GM12878 (cell line): ENCODE measurements at regions not wholly inside any gene's neighbourhood (a gene's known extent, or its start where the extent isn't known, plus 50 kb on each side); places are given as distances from the start of the nearest gene placed in this dataset.

ENCODE experiments used
- ATAC-seq: fragments of 200-7000 bp; cut with Tn5 transposase; 3 replicates; pipeline ENCODE4 v1.9.1; 2020; ENCODE audit warnings: mild to moderate bottlenecking, moderate library complexity
- BruUV-seq: library from RNA; stranded (reverse); fragments of 400-500 nt; replicated peaks from 2 replicates; lab custom pipeline; 2021; lab: Mats Ljungman, UMichigan
- CTCF ChIA-PET: fragments of 300-600 bp; sonication (Branson Sonifier 250); formaldehyde crosslinking; extraction: SDS; loops from one replicate; lab custom pipeline; 2021; ENCODE audit warnings: inconsistent platforms; lab: Yijun Ruan, JAX
- POLR2A ChIA-PET: fragments of 350-600 bp; formaldehyde crosslinking; extraction: SDS; loops from one replicate; lab custom pipeline; 2021; ENCODE audit warnings: inconsistent platforms; lab: Charles Lee
- RAD21 ChIA-PET: fragments of 300-600 bp; sonication (Branson Sonifier 250); formaldehyde crosslinking; loops from one replicate; lab custom pipeline; 2023; ENCODE audit warnings: antibody characterized with exemption; ENCODE audit not compliant: unreplicated experiment; lab: Charles Lee
- SMC1A ChIA-PET: fragments of 300-600 bp; sonication (Branson Sonifier 250); formaldehyde crosslinking; loops from one replicate; lab custom pipeline; 2023; ENCODE audit not compliant: unreplicated experiment, uncharacterized antibody; lab: Charles Lee
- DNase-seq: peaks from one replicate; pipeline ENCODE4 v3.0.0-alpha.2; 2011; ENCODE audit warnings: low read depth, low spot score
- FAIRE-seq: peaks from 3 replicates; lab custom pipeline; 2011; peaks lifted over from hg19 to GRCh38; lab: Jason Lieb, UNC
- H2AFZ ChIP-seq: 2 replicates; pipeline ENCODE4 v1.6.0; 2011; ENCODE audit warnings: low read depth, low read length, control low read depth; ENCODE audit not compliant: control insufficient read depth
- H3K27ac ChIP-seq: 2 replicates; pipeline ENCODE4 v1.5.1; 2011; ENCODE audit warnings: control low read depth; ENCODE audit not compliant: control insufficient read depth, insufficient read depth
- H3K27me3 ChIP-seq, 2 experiments: replicated peaks in 1 of 2; 2 replicates each; pipeline versions ENCODE4 v1.6.0 to v1.6.1; 2011; ENCODE audit warnings: low read length in 1 of 2; ENCODE audit not compliant: control insufficient read depth in 2 of 2, insufficient read depth in 2 of 2
- H3K36me3 ChIP-seq, 2 experiments: 2 replicates each; pipeline ENCODE4 v1.5.1; 2011; ENCODE audit warnings: low read length in 1 of 2; ENCODE audit not compliant: control insufficient read depth in 2 of 2, insufficient read depth in 2 of 2
- H3K4me1 ChIP-seq: 2 replicates; pipeline ENCODE4 v1.6.1; 2011; ENCODE audit warnings: mild to moderate bottlenecking, low read length, moderate library complexity, mixed read lengths; ENCODE audit not compliant: control insufficient read depth, insufficient read depth
- H3K4me2 ChIP-seq: 2 replicates; pipeline ENCODE4 v1.6.0; 2011; ENCODE audit warnings: control low read depth; ENCODE audit not compliant: control insufficient read depth, insufficient read depth
- H3K4me3 ChIP-seq: fragments of 200-600 bp; sonication (generic); 2 replicates; pipeline ENCODE4 v1.5.1; 2016
- H3K79me2 ChIP-seq: 2 replicates; pipeline ENCODE4 v1.6.0; 2011; ENCODE audit warnings: low read length; ENCODE audit not compliant: control insufficient read depth, insufficient read depth
- H3K9ac ChIP-seq: 2 replicates; pipeline ENCODE4 v1.8.0; 2011; ENCODE audit warnings: low read length, control low read depth, mixed read lengths; ENCODE audit not compliant: control insufficient read depth, insufficient read depth
- H3K9me3 ChIP-seq: replicated peaks from 3 replicates; pipeline ENCODE4 v1.5.1; 2011; ENCODE audit warnings: mild to moderate bottlenecking, low read length; ENCODE audit not compliant: control insufficient read depth, insufficient read depth
- H4K20me1 ChIP-seq: 2 replicates; pipeline ENCODE4 v1.6.0; 2011; ENCODE audit not compliant: control insufficient read depth, insufficient read depth
- ATF7 ChIP-seq: fragments of 450-650 bp; IDR thresholded peaks from 2 replicates; pipeline ENCODE4 v1.6.1; 2016; ENCODE audit warnings: low read depth, mild to moderate bottlenecking
- BACH1 ChIP-seq: fragments of 450-650 bp; IDR thresholded peaks from 2 replicates; pipeline ENCODE4 v1.6.1; 2017; ENCODE audit warnings: mild to moderate bottlenecking, borderline replicate concordance
- CBX5 ChIP-seq: sonication (generic); IDR thresholded peaks from 2 replicates; pipeline ENCODE4 v1.6.1; 2016; ENCODE audit warnings: low read depth, moderate library complexity, mild to moderate bottlenecking, inconsistent platforms
- CREB1 ChIP-seq: IDR thresholded peaks from 2 replicates; pipeline ENCODE4 v1.6.1; 2012; ENCODE audit warnings: low read depth, mild to moderate bottlenecking, inconsistent platforms
- ESRRA ChIP-seq: IDR thresholded peaks from 2 replicates; pipeline ENCODE4 v1.6.1; 2012; ENCODE audit warnings: mild to moderate bottlenecking, low read length, improper control_type of control experiment
- FOXK2 ChIP-seq: fragments of 450-650 bp; IDR thresholded peaks from 2 replicates; pipeline ENCODE4 v1.6.1; 2017; ENCODE audit warnings: mild to moderate bottlenecking, moderate library complexity
- HDGF ChIP-seq: fragments of 450-650 bp; IDR thresholded peaks from 2 replicates; pipeline ENCODE4 v1.6.1; 2016; ENCODE audit warnings: antibody characterized with exemption
- IKZF2 ChIP-seq, 2 experiments: fragments of 450-650 bp; IDR thresholded peaks; 2 replicates each; pipeline ENCODE4 v1.6.1; 2017; ENCODE audit warnings: mild to moderate bottlenecking in 2 of 2, moderate library complexity in 2 of 2
- KLF5 ChIP-seq: fragments of 450-650 bp; IDR thresholded peaks from 2 replicates; pipeline ENCODE4 v1.6.1; 2014; ENCODE audit warnings: mild to moderate bottlenecking; ENCODE audit not compliant: partially characterized antibody
- MEF2A ChIP-seq: IDR thresholded peaks from 2 replicates; pipeline ENCODE4 v1.6.1; 2011; ENCODE audit warnings: low read depth, mild to moderate bottlenecking, low read length, moderate library complexity; ENCODE audit not compliant: insufficient read depth
- POU2F2 ChIP-seq: IDR thresholded peaks from 3 replicates; pipeline ENCODE4 v1.6.1; 2011; ENCODE audit warnings: low read depth, mild to moderate bottlenecking, low read length, borderline replicate concordance
- SUPT20H ChIP-seq: IDR thresholded peaks from 2 replicates; pipeline ENCODE4 v1.6.1; 2011; ENCODE audit warnings: low read depth, mild to moderate bottlenecking, low read length, moderate library complexity, borderline replicate concordance; ENCODE audit not compliant: control insufficient read depth
- ZSCAN29 ChIP-seq: fragments of 450-650 bp; IDR thresholded peaks from 2 replicates; pipeline ENCODE4 v1.6.1; 2017; ENCODE audit warnings: mild to moderate bottlenecking, moderate library complexity
- WGBS: methylation state at CpG from one replicate; pipeline ENCODE4 v1.1.6; 2016; ENCODE audit warnings: low lambda C conversion rate; ENCODE audit not compliant: insufficient replicate concordance, insufficient coverage; ENCODE audit errors: missing lambda C conversion rate; 5-methylcytosine and 5-hydroxymethylcytosine counted together
- in situ Hi-C: fragments of 300-500 bp; cut with MboI; formaldehyde crosslinking; loops from 9 replicates; pipeline ENCODE4 v1.14.3; 2018; ENCODE audit warnings: mixed read lengths
- intact Hi-C: fragments of 100-400 bp; cut with micrococcal nuclease; formaldehyde crosslinking; loops from one replicate; pipeline ENCODE4 v1.14.2; 2022; ENCODE audit not compliant: unreplicated experiment
- TF ChIP-seq, protein P1 (sequence below): IDR thresholded peaks from 2 replicates; pipeline ENCODE4 v1.6.1; 2012; ENCODE audit warnings: low read length, inconsistent platforms
- TF ChIP-seq, protein P2 (sequence below): fragments of 450-650 bp; IDR thresholded peaks from 2 replicates; pipeline ENCODE4 v1.6.1; 2017; ENCODE audit warnings: mild to moderate bottlenecking, moderate library complexity

DNA sequence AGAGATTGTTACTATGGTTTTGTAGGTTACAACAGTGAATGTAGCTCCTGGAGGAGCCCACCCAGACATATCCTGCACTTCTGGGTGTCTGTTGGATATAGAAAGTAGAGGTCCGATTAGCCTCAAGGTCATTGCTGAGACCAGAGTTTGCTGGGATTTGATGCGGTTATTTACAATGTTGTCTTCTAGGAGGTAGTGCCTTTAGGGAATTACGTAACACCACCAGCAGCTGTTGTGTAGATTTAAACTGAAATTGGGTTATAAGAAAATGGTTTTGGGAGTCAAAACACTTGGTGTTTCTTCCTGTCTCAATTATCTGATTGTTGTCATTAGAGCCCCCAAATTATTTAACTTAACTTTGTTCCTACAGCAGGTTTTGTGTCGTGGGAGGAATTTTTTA is 225.3 kb upstream of the PELI2 start:
- DNase-seq (no peak), FAIRE-seq (no peak), ATAC-seq (no peak)
- no peaks in the 10 kb centered on the region for H3K79me2 ChIP-seq
- H3K36me3 ChIP-seq, result no peaks in the 10 kb centered on the region
- ChIA-PET RAD21 (no interaction called here), SMC1A (no interaction called here), POLR2A (no interaction called here), CTCF (interaction anchor here (0.6 to 0.9 kb wide), 2 partner anchors 32 to 34 kb away, joined by 3 read pairs; no protein-coding TSS in a partner anchor)
- H4K20me1 ChIP-seq, result no peaks in the 10 kb centered on the region
- BruUV-seq, result no TSS peak
- in situ Hi-C loops (no loop called here), intact Hi-C loops (no loop called here)
- no peak for TF ChIP-seq CBX5
- no peak for TF ChIP-seq MEF2A
- no peak for TF ChIP-seq ATF7
- TF ChIP-seq KLF5, result no peak
- TF ChIP-seq HDGF, result no peak
- 46% methylated on average over 4 of the region's 4 CpGs for WGBS
- no peak overlapping the region for H3K4me2 ChIP-seq
- H3K27me3 ChIP-seq, result no peaks in the 10 kb centered on the region; a peak in 1 of 4 replicates
- H2AFZ ChIP-seq, result no peak overlapping the region
- no peaks in the 10 kb centered on the region for H3K4me1 ChIP-seq
- H3K4me3 ChIP-seq, result no peak overlapping the region
- H3K9ac ChIP-seq, result no peak overlapping the region
- no peaks in the 10 kb centered on the region for H3K9me3 ChIP-seq
- H3K27ac ChIP-seq, result no peak overlapping the region

DNA sequence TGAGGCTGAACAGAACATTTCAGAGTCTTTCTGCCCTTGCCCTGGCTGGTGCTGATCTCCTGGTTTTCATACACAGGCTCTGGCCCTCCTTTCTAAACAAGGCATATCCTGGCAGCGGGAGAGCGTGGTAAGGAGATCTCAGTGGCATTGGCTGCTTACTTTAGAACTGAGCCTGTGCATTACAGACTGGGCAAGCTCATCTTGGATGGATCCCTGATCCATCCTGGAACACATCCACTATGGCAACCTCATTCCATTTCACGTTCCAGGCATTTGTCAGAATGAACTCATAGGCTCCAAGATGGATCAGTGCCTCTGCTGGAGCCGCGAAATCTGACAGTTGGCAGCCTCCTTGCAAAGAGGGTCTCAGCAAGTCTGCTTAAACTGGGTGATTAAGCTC is 224.5 kb upstream of the PELI2 start:
- Histone ChIP-seq H3K4me3 (no peak overlapping the region), H3K27me3 (no peaks in the 10 kb centered on the region; a peak in 2 of 4 replicates), H3K9ac (no peak overlapping the region), H2AFZ (no peak overlapping the region), H4K20me1 (no peaks in the 10 kb centered on the region), H3K9me3 (no peaks in the 10 kb centered on the region), H3K4me1 (no peaks in the 10 kb centered on the region), H3K4me2 (no peak overlapping the region), H3K36me3 (no peaks in the 10 kb centered on the region), H3K27ac (no peak overlapping the region), H3K79me2 (no peaks in the 10 kb centered on the region)
- SMC1A ChIA-PET, result interaction anchor here (0.5 kb wide), 1 partner anchor 257 kb away, joined by 3 read pairs; no protein-coding TSS in a partner anchor
- ATAC-seq, result no peak
- FAIRE-seq, result no peak
- intact Hi-C loops (no loop called here), in situ Hi-C loops (no loop called here)
- WGBS, result 22% methylated on average over 5 of the region's 5 CpGs
- BruUV-seq, result no TSS peak
- CTCF ChIA-PET, result interaction anchor here (0.9 kb wide), 1 partner anchor 33 kb away, joined by 3 read pairs; no protein-coding TSS in a partner anchor
- DNase-seq, result no peak
- POLR2A ChIA-PET, result no interaction called here
- RAD21 ChIA-PET, result no interaction called here
- no peak for TF ChIP-seq CREB1
- TF ChIP-seq IKZF2 (IDR thresholded peaks at IDR 0.05), result no peak
- no peak for TF ChIP-seq BACH1
- TF ChIP-seq ZSCAN29, result no peak
- TF ChIP-seq, protein P1, sequence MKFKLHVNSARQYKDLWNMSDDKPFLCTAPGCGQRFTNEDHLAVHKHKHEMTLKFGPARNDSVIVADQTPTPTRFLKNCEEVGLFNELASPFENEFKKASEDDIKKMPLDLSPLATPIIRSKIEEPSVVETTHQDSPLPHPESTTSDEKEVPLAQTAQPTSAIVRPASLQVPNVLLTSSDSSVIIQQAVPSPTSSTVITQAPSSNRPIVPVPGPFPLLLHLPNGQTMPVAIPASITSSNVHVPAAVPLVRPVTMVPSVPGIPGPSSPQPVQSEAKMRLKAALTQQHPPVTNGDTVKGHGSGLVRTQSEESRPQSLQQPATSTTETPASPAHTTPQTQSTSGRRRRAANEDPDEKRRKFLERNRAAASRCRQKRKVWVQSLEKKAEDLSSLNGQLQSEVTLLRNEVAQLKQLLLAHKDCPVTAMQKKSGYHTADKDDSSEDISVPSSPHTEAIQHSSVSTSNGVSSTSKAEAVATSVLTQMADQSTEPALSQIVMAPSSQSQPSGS, result no peak
- TF ChIP-seq ESRRA, result no peak
- no peak for TF ChIP-seq POU2F2
- no peak for TF ChIP-seq SUPT20H
- no peak for TF ChIP-seq FOXK2
- TF ChIP-seq, protein P2, sequence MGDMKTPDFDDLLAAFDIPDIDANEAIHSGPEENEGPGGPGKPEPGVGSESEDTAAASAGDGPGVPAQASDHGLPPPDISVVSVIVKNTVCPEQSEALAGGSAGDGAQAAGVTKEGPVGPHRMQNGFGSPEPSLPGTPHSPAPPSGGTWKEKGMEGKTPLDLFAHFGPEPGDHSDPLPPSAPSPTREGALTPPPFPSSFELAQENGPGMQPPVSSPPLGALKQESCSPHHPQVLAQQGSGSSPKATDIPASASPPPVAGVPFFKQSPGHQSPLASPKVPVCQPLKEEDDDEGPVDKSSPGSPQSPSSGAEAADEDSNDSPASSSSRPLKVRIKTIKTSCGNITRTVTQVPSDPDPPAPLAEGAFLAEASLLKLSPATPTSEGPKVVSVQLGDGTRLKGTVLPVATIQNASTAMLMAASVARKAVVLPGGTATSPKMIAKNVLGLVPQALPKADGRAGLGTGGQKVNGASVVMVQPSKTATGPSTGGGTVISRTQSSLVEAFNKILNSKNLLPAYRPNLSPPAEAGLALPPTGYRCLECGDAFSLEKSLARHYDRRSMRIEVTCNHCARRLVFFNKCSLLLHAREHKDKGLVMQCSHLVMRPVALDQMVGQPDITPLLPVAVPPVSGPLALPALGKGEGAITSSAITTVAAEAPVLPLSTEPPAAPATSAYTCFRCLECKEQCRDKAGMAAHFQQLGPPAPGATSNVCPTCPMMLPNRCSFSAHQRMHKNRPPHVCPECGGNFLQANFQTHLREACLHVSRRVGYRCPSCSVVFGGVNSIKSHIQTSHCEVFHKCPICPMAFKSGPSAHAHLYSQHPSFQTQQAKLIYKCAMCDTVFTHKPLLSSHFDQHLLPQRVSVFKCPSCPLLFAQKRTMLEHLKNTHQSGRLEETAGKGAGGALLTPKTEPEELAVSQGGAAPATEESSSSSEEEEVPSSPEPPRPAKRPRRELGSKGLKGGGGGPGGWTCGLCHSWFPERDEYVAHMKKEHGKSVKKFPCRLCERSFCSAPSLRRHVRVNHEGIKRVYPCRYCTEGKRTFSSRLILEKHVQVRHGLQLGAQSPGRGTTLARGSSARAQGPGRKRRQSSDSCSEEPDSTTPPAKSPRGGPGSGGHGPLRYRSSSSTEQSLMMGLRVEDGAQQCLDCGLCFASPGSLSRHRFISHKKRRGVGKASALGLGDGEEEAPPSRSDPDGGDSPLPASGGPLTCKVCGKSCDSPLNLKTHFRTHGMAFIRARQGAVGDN, result no peak
